Dedifferentiated amniotic fluid mesenchymal stem cell (primary cell): ENCODE measurements at regions not wholly inside any gene's neighbourhood (a gene's known extent, or its start where the extent isn't known, plus 50 kb on each side); places are given as distances from the start of the nearest gene placed in this dataset.

Source experiments
- DNase-seq: peaks from one replicate; pipeline ENCODE4 v3.0.0-alpha.2; 2016; ENCODE audit errors: extremely low spot score

DNA sequence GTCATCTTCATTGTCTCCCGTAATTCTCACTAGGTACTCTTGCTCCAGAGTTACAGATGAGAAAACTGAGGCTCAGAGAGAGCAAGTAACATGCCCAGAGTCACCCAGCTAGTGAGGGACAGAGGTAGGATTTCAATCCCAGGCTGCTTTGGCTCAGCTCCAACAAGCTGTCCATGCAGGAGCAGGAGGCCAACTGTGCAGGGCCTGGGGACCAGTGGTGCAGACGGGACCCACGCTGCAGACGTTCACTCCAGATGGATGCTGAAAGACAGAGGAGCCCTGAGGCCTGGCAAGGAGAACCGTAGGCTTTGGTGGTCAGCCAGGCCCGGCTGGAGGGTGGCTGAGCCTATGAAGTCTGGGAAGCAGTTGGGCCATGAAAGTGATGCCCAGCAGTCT lies 102.6 kb downstream of the MCFD2 start:
- DNase-seq: no peak
